Activated CD8-positive, alpha-beta T cell treated with anti-CD3 and anti-CD28 coated beads for 36 hours (primary cell): ENCODE measurements at regions not wholly inside any gene's neighbourhood (a gene's known extent, or its start where the extent isn't known, plus 50 kb on each side); places are given as distances from the start of the nearest gene placed in this dataset.

Source experiments
- ATAC-seq: fragments of 200-7000 bp; cut with Tn5 transposase; one replicate; pipeline ENCODE4 v1.10.0; 2021; ENCODE audit warnings: mild to moderate bottlenecking, moderate library complexity
- CTCF ChIA-PET: fragments of 350-600 bp; sonication (Branson Sonifier 250); formaldehyde crosslinking; loops from one replicate; lab custom pipeline; 2021; ENCODE audit warnings: antibody characterized with exemption; lab: Charles Lee
- POLR2A ChIA-PET: fragments of 350-600 bp; sonication (Branson Sonifier 250); formaldehyde crosslinking; loops from one replicate; lab custom pipeline; 2021; ENCODE audit warnings: antibody characterized with exemption; lab: Charles Lee
- DNase-seq: peaks from one replicate; pipeline ENCODE4 v3.0.0-alpha.2; 2020
- H3K27ac Mint-ChIP-seq: one replicate; pipeline ENCODE4 v1.8.0; 2021; ENCODE audit warnings: mild to moderate bottlenecking, mixed read lengths
- H3K27me3 Mint-ChIP-seq: one replicate; pipeline ENCODE4 v1.8.0; 2021; ENCODE audit warnings: mixed read lengths
- H3K36me3 Mint-ChIP-seq: one replicate; pipeline ENCODE4 v1.8.0; 2021; ENCODE audit warnings: low read depth, mixed read lengths
- H3K4me1 Mint-ChIP-seq: one replicate; pipeline ENCODE4 v1.8.0; 2021; ENCODE audit warnings: low read depth, mixed read lengths
- H3K4me3 Mint-ChIP-seq: one replicate; pipeline ENCODE4 v1.8.0; 2021; ENCODE audit warnings: mild to moderate bottlenecking, moderate library complexity, mixed read lengths
- H3K9me3 Mint-ChIP-seq: one replicate; pipeline ENCODE4 v1.8.0; 2021; ENCODE audit warnings: mixed read lengths
- intact Hi-C: fragments of 100-400 bp; cut with micrococcal nuclease; formaldehyde crosslinking; loops from one replicate; pipeline ENCODE4 v1.10.0; 2022
- TF ChIP-seq, protein P1 (sequence below): fragments of 200-600 bp; IDR thresholded peaks from one replicate; pipeline ENCODE4 v1.8.0; 2022; ENCODE audit warnings: antibody characterized with exemption, mild to moderate bottlenecking

- POLR2A ChIA-PET = no interaction called here
- CTCF ChIA-PET = interaction anchor here (1.5 kb wide), 1 partner anchor 16 kb away, joined by 3 read pairs; no protein-coding TSS in a partner anchor
- Mint-ChIP-seq H3K4me1 (no peaks in the 10 kb centered on the region), H3K9me3 (no peaks in the 10 kb centered on the region), H3K27me3 (no peaks in the 10 kb centered on the region), H3K36me3 (no peaks in the 10 kb centered on the region), H3K27ac (no peak overlapping the region), H3K4me3 (no peak overlapping the region)
- DNase-seq (no peak), ATAC-seq (no peak)
- TF ChIP-seq, protein P1, sequence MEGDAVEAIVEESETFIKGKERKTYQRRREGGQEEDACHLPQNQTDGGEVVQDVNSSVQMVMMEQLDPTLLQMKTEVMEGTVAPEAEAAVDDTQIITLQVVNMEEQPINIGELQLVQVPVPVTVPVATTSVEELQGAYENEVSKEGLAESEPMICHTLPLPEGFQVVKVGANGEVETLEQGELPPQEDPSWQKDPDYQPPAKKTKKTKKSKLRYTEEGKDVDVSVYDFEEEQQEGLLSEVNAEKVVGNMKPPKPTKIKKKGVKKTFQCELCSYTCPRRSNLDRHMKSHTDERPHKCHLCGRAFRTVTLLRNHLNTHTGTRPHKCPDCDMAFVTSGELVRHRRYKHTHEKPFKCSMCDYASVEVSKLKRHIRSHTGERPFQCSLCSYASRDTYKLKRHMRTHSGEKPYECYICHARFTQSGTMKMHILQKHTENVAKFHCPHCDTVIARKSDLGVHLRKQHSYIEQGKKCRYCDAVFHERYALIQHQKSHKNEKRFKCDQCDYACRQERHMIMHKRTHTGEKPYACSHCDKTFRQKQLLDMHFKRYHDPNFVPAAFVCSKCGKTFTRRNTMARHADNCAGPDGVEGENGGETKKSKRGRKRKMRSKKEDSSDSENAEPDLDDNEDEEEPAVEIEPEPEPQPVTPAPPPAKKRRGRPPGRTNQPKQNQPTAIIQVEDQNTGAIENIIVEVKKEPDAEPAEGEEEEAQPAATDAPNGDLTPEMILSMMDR = no peak
- intact Hi-C loops = no loop called here
Measured at GRCh38 chr7:61576-62360, 130.6 kb upstream of the FAM20C start.

GRCh38 chr7:62361-63116, 129.8 kb upstream of the FAM20C start:
- Mint-ChIP-seq H3K27me3 (no peaks in the 10 kb centered on the region), H3K9me3 (no peaks in the 10 kb centered on the region), H3K4me3 (no peak overlapping the region), H3K36me3 (no peaks in the 10 kb centered on the region), H3K27ac (no peak overlapping the region), H3K4me1 (no peaks in the 10 kb centered on the region)
- DNase-seq (no peak), ATAC-seq (no peak)
- ChIA-PET CTCF (interaction anchor here (1.5 kb wide), 1 partner anchor 17 kb away, joined by 3 read pairs; no protein-coding TSS in a partner anchor), POLR2A (no interaction called here)
- TF ChIP-seq, protein P1 = no peak
- intact Hi-C loops = no loop called here

GRCh38 chr7:63117-63480, 129.3 kb upstream of the FAM20C start:
- Mint-ChIP-seq H3K27me3 (no peaks in the 10 kb centered on the region), H3K36me3 (no peaks in the 10 kb centered on the region), H3K9me3 (no peaks in the 10 kb centered on the region), H3K4me3 (no peak overlapping the region), H3K4me1 (no peaks in the 10 kb centered on the region), H3K27ac (no peak overlapping the region)
- ATAC-seq = no peak
- DNase-seq = no peak
- ChIA-PET POLR2A (no interaction called here), CTCF (no interaction called here)
- intact Hi-C loops = no loop called here
- TF ChIP-seq, protein P1 = no peak

- Mint-ChIP-seq H3K4me1 (no peaks in the 10 kb centered on the region), H3K36me3 (no peaks in the 10 kb centered on the region), H3K9me3 (no peaks in the 10 kb centered on the region), H3K27ac (no peak overlapping the region), H3K27me3 (no peaks in the 10 kb centered on the region), H3K4me3 (no peak overlapping the region)
- TF ChIP-seq, protein P1 = no peak
- CTCF ChIA-PET = no interaction called here
- ATAC-seq (no peak), DNase-seq (no peak)
- intact Hi-C loops = no loop called here
- POLR2A ChIA-PET = no interaction called here
Measured at GRCh38 chr7:63521-64021, 128.8 kb upstream of the FAM20C start.
